BJ (cell line): ENCODE measurements at regions not wholly inside any gene's neighbourhood (a gene's known extent, or its start where the extent isn't known, plus 50 kb on each side); places are given as distances from the start of the nearest gene placed in this dataset.

Experiments used
- CTCF ChIA-PET: fragments of 350-600 bp; formaldehyde crosslinking; extraction: SDS; loops from one replicate; lab custom pipeline; 2021; ENCODE audit warnings: antibody characterized with exemption, inconsistent platforms; lab: Yijun Ruan, JAX
- POLR2A ChIA-PET: fragments of 300-600 bp; sonication (Branson Sonifier 250); formaldehyde crosslinking; extraction: SDS; loops from one replicate; lab custom pipeline; 2021; ENCODE audit warnings: antibody characterized with exemption; lab: Charles Lee
- DNase-seq: peaks from one replicate; pipeline ENCODE4 v3.0.0-alpha.2; 2011; ENCODE audit warnings: low read depth
- H3K27me3 ChIP-seq: 2 replicates; pipeline ENCODE4 v1.6.0; 2011; ENCODE audit warnings: low read length; ENCODE audit not compliant: control insufficient read depth, insufficient read depth
- H3K36me3 ChIP-seq: 2 replicates; pipeline ENCODE4 v1.5.1; 2011; ENCODE audit warnings: low read length; ENCODE audit not compliant: control insufficient read depth, insufficient read depth
- H3K4me3 ChIP-seq: 2 replicates; pipeline ENCODE4 v1.5.1; 2011; ENCODE audit warnings: low read depth, mild to moderate bottlenecking, control low read depth, low read length
- TF ChIP-seq, protein P1 (sequence below): IDR thresholded peaks from 2 replicates; pipeline ENCODE4 v1.5.1; 2011; ENCODE audit warnings: low read depth, mild to moderate bottlenecking, control low read depth, inconsistent platforms, low read length, moderate library complexity; ENCODE audit not compliant: insufficient read depth

DNA sequence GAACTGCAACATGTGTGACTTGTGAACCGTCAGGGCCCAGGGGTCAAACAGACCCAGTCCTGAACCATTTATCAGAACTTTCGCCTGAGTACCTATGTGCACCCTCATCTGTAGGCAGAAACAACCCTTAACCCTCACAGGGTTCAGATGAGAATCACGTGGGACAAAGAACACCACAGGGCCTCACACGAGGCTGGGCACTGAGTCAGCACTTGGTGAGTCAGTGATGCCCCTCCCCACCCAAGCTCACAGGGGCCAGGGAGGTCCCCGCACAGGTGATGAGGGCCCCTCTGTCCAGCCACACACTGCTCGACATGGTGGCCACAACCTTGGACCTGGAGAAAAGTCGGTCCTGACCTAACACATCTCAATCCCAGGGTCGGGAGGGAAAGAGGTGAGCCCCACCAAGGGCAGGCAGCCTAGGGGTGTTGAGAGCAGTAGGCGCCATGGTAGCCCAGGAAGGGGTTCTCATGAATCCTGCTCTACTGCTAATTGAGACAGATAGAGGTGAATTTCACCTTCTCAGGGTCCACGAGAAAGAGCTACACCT is 176.4 kb downstream of the SHANK2 start:
- ChIA-PET POLR2A (no interaction called here), CTCF (no interaction called here)
- Histone ChIP-seq H3K4me3 (no peak overlapping the region), H3K27me3 (no peaks in the 10 kb centered on the region), H3K36me3 (no peaks in the 10 kb centered on the region)
- DNase-seq: no peak
- TF ChIP-seq, protein P1, sequence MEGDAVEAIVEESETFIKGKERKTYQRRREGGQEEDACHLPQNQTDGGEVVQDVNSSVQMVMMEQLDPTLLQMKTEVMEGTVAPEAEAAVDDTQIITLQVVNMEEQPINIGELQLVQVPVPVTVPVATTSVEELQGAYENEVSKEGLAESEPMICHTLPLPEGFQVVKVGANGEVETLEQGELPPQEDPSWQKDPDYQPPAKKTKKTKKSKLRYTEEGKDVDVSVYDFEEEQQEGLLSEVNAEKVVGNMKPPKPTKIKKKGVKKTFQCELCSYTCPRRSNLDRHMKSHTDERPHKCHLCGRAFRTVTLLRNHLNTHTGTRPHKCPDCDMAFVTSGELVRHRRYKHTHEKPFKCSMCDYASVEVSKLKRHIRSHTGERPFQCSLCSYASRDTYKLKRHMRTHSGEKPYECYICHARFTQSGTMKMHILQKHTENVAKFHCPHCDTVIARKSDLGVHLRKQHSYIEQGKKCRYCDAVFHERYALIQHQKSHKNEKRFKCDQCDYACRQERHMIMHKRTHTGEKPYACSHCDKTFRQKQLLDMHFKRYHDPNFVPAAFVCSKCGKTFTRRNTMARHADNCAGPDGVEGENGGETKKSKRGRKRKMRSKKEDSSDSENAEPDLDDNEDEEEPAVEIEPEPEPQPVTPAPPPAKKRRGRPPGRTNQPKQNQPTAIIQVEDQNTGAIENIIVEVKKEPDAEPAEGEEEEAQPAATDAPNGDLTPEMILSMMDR: no peak

DNA sequence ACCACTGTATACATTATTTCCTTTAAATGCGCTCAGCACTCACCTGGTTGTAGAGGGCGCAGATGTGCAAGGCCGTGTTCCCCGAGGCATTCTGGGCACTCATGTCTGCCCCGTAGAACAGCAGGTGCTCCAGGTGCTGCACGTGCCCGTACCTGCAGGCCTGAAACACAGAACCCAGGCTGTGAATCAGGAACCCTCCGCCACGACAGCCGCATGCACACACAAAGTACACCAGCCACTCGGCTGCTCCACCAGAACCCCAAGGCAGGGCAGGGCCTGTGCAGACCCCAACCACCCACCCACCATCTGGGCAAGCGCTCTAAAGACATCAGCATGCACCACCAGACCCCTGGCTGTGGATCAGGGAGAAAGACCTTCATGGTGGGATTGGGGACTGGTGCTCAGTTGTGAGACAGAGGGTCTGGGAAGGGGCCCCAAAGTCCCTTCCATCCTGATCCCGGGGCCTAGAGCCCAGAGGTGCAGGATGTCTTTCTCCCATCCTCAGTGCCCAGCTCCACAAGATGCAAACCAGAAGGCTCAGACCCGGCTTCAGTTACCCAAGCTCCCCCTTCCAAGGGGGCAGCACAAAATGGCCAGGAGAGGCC is 177.2 kb downstream of the SHANK2 start:
- H3K36me3 ChIP-seq: no peaks in the 10 kb centered on the region
- CTCF ChIA-PET: no interaction called here
- POLR2A ChIA-PET: no interaction called here

DNA sequence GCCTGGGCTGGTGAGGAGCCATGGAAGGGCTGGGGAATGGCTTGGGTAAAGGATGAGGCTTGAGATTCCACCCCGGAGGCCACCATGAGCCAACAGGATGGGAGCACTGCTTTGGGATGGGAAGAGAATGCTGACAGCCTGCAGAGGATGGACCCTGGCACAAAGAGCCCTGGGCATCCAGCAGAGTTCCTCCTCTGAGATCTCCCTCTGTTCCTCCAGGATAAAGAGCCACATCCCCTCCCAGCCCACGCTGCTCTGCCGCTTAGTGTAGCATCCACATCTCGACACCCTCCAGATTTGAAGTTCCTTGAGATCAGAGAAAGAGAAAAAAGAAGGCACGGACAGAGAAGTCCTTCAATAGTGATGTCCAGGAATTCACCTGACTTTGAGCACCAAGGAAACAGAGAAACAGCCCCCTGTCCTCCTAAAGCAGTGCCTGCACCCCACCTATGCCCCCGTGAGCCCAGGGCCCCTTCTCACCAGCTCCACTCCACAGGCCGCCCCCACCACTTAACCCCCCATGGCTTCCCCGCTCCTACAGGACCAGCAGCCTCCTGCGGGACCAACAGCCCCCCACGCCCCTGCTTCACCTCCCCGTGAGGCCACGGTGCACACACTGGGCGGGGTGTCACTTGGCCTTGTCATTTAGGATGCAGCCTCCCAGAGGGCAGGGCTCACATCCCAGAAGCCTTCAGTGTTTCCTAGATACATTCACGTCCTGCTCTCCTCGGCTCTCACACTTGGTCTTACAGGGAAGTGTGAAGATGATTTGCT is 180.5 kb downstream of the SHANK2 start:
- TF ChIP-seq, protein P1: no peak
- no peaks in the 10 kb centered on the region for H3K36me3 ChIP-seq
- ChIA-PET CTCF (no interaction called here), POLR2A (no interaction called here)
- no peak for DNase-seq
- H3K4me3 ChIP-seq: no peak overlapping the region
- no peaks in the 10 kb centered on the region for H3K27me3 ChIP-seq

More for the DNA sequence above, 177.2 kb downstream of the SHANK2 start:
- TF ChIP-seq, protein P1: no peak
- H3K27me3 ChIP-seq: no peaks in the 10 kb centered on the region
- H3K4me3 ChIP-seq: no peak overlapping the region
- no peak for DNase-seq

DNA sequence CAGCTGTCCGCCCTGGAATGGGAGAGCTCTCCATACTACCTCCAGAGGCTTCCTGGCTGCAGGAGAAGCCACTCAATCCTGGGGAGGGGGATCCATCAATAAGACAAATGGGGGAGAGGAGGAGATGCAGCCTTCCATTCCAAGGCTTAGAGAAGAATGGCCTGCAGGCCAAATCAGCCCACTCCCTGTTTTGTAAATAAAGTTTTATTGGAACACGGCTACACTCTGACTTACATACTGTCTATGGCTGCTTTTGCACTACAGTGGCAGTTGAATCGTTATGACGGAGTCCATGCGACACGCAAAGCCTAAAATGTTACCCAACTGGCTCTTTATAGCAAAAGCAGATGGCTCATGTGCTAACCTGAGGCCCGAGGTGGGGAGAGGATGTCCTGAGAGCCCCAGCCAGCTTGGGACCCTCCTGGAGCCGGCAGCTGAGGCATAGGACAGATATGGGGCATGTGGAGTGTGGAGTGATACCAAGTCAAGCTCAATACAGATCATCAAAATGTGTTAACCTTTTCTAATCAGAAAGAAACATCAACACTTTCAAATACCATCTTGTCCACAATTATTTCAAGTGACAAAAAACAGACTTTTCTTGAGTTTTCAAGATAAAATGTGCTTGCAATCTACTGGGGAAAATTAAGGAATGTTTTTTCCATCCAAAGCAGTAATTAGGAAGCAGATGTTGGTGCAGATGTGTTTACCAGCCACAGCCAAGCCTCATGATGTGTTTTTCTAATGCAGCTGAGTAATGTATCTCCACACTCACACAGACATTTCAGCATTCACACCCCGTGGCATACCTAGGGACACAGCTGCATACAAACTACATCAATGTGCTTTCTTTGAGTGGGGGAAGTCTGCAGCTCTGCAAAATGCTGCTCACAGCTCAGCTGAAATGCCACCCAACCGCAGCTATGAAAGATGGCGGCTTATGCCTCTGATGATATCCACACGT is 181.6 kb downstream of the SHANK2 start:
- CTCF ChIA-PET: interaction anchor here (1.2 kb wide), 2 partner anchors 9 to 17 kb away, joined by 3 to 4 read pairs; no protein-coding TSS in a partner anchor
- H3K27me3 ChIP-seq: no peaks in the 10 kb centered on the region
- DNase-seq: no peak
- POLR2A ChIA-PET: no interaction called here
- TF ChIP-seq, protein P1: no peak
- no peak overlapping the region for H3K4me3 ChIP-seq
- H3K36me3 ChIP-seq: no peaks in the 10 kb centered on the region
